ENCODE measurements at regions not wholly inside any gene's neighbourhood (a gene's known extent, or its start where the extent isn't known, plus 50 kb on each side); places are given as distances from the start of the nearest gene placed in this dataset.

DNA sequence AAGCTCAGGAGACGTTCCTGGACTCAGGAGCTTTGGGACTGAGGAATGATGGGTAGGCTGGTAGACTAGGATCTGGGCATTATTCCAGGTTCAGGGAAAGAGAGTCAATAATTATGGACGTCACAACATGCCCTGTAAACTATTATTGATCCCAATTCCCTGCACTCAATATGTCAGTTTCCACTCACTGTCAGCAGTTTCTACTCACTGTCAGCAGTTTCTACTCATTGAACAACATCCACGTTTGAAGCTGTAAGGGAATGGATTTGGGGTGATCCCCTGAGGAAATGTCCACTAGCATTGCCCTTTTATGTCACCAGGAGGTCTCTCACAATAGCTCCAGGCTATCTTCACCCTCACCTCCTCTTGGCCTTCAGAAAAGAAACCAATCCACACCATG lies 1268.6 kb downstream of the TYW1 start:
- Histone ChIP-seq H3K9ac (ENCODE audit: low read length) (no peak overlapping the region), H3K36me3 (ENCODE audit: control insufficient read depth, insufficient read depth, low read length) (no peaks in the 10 kb centered on the region), H3K4me1 (ENCODE audit: control insufficient read depth, insufficient read depth, low read length) (no peaks in the 10 kb centered on the region), H3K27me3 (ENCODE audit: control insufficient read depth, insufficient read depth, low read length) (no peaks in the 10 kb centered on the region), H3K4me3 (ENCODE audit: low read length) (no peak overlapping the region), H3K9me3 (ENCODE audit: control insufficient read depth, low read length) (no peaks in the 10 kb centered on the region)

DNA sequence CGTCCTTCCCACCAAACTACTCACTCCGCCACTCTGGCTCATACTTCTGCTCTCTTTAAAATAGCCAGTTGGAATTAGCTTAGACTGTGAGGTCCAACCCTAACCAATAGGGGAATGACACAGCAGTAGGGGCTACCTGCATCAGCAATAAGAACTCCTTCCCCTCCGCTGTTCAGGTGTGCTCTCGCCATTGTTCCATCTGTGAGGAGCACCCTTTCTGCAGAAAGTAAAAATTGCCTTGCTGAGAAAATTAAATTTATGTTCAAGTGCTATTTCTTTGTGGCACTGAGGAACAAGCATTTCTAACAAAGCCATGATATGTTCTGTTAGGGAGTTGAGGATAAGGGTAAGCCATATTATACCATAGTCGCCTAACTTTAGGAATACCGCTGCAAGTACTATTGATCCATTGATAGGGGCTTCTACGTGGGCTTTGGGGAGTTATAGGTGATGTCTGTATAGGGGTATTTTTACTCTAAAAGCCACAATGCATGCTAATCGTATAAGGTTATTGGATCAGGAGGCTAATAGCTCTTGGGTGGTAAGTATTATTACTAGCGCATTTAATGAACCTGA lies 1269.5 kb downstream of the TYW1 start:
- H3K9ac ChIP-seq (ENCODE audit: low read length): no peak overlapping the region
- no peaks in the 10 kb centered on the region for H3K9me3 ChIP-seq (ENCODE audit: control insufficient read depth, low read length)
- no peaks in the 10 kb centered on the region for H3K27me3 ChIP-seq (ENCODE audit: control insufficient read depth, insufficient read depth, low read length)
- no peaks in the 10 kb centered on the region for H3K36me3 ChIP-seq (ENCODE audit: control insufficient read depth, insufficient read depth, low read length)
- no peaks in the 10 kb centered on the region for H3K4me1 ChIP-seq (ENCODE audit: control insufficient read depth, insufficient read depth, low read length)
- no peak overlapping the region for H3K4me3 ChIP-seq (ENCODE audit: low read length)

DNA sequence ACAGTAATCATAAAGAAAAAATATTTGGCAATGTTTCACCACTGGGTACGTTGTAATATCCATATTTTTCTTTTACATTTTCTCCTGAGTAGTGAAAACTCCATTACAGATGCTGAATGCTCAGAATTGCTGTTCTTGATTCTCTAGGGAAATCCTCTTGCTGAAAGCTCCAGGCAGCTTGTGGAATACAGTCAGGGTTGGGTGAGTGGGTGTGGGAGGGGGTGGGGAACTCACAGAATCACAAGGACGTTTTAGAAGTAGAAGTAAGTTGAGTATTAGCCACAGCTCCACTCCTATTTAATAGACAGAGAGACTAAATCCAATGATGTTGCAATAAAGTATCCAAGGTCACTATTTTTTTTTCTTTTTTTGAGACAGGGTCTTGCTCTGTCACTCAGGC lies 1270.9 kb downstream of the TYW1 start:
- Histone ChIP-seq H3K27me3 (ENCODE audit: control insufficient read depth, insufficient read depth, low read length) (no peaks in the 10 kb centered on the region), H3K4me1 (ENCODE audit: control insufficient read depth, insufficient read depth, low read length) (no peaks in the 10 kb centered on the region), H3K9ac (ENCODE audit: low read length) (no peak overlapping the region), H3K36me3 (ENCODE audit: control insufficient read depth, insufficient read depth, low read length) (no peaks in the 10 kb centered on the region), H3K4me3 (ENCODE audit: low read length) (no peak overlapping the region), H3K9me3 (ENCODE audit: control insufficient read depth, low read length) (no peaks in the 10 kb centered on the region)

DNA sequence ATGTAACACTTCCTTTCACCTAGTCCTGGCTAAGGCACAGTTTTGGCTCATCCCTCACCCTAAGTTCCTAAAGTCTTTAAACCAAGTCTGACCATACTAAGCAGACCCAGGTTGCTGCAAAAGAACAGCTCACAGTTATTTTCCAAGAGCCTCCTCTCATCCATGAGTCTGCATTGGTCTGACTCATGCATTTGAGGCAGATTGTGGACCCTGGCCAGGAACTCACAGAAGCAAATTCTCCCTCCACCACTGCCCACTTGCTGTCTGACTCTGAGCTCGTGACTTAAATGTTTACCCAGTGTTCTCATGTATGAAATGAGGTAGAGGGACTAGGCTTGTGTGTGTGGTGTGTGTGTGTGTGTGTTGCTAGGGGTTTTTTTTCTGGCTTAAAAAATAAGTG lies 1272.8 kb downstream of the TYW1 start:
- no peaks in the 10 kb centered on the region for H3K9me3 ChIP-seq (ENCODE audit: control insufficient read depth, low read length)
- no peaks in the 10 kb centered on the region for H3K36me3 ChIP-seq (ENCODE audit: control insufficient read depth, insufficient read depth, low read length)
- H3K4me1 ChIP-seq (ENCODE audit: control insufficient read depth, insufficient read depth, low read length): no peaks in the 10 kb centered on the region
- H3K9ac ChIP-seq (ENCODE audit: low read length): no peak overlapping the region
- no peaks in the 10 kb centered on the region for H3K27me3 ChIP-seq (ENCODE audit: control insufficient read depth, insufficient read depth, low read length)
- no peak overlapping the region for H3K4me3 ChIP-seq (ENCODE audit: low read length)

DNA sequence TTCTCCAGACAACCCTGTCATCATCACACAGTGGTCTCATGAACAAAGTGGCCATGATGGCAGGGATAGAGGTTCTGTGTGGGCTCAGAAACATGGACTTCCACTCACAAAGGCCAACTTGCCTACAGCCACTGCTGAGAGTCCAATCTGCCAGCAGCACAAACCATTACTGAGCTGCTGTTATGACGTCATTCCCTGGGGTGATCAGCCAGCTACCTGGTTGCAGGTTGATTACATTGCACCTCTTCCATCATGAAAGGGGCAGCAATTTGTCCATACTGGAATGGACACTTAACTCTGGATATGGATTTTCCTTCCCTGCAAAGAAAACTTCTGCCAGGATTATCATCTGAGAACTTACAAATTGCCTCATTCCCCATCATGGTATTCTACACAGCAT lies 1275.9 kb downstream of the TYW1 start:
- no peak overlapping the region for H3K9ac ChIP-seq (ENCODE audit: low read length)
- no peaks in the 10 kb centered on the region for H3K9me3 ChIP-seq (ENCODE audit: control insufficient read depth, low read length)
- H3K4me1 ChIP-seq (ENCODE audit: control insufficient read depth, insufficient read depth, low read length): no peaks in the 10 kb centered on the region
- H3K27me3 ChIP-seq (ENCODE audit: control insufficient read depth, insufficient read depth, low read length): no peaks in the 10 kb centered on the region
- H3K36me3 ChIP-seq (ENCODE audit: control insufficient read depth, insufficient read depth, low read length): no peaks in the 10 kb centered on the region
- H3K4me3 ChIP-seq (ENCODE audit: low read length): no peak overlapping the region

DNA sequence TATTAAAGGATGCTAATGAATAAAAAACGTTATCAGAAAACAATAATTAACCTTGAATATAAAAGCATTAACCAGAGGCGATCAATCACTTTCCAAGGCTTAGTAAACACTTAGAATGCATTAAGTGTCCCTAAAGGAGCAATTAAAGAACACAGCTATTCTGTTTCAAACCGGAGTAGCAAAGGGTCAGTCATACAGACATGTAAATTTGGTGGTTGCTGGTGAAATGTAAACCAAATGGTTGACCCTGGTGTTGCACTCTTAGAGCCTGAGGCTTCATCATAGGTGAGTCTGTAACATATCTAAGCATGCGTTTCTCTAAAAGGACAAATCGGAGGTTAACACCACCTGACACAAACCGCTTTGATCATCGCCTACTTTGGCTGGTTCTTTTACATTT lies 1280.1 kb downstream of the TYW1 start:
- no peak overlapping the region for H3K9ac ChIP-seq (ENCODE audit: low read length)
- H3K4me1 ChIP-seq (ENCODE audit: control insufficient read depth, insufficient read depth, low read length): no peaks in the 10 kb centered on the region
- no peak overlapping the region for H3K4me3 ChIP-seq (ENCODE audit: low read length)
- H3K9me3 ChIP-seq (ENCODE audit: control insufficient read depth, low read length): no peaks in the 10 kb centered on the region
- H3K27me3 ChIP-seq (ENCODE audit: control insufficient read depth, insufficient read depth, low read length): no peaks in the 10 kb centered on the region
- H3K36me3 ChIP-seq (ENCODE audit: control insufficient read depth, insufficient read depth, low read length): no peaks in the 10 kb centered on the region

DNA sequence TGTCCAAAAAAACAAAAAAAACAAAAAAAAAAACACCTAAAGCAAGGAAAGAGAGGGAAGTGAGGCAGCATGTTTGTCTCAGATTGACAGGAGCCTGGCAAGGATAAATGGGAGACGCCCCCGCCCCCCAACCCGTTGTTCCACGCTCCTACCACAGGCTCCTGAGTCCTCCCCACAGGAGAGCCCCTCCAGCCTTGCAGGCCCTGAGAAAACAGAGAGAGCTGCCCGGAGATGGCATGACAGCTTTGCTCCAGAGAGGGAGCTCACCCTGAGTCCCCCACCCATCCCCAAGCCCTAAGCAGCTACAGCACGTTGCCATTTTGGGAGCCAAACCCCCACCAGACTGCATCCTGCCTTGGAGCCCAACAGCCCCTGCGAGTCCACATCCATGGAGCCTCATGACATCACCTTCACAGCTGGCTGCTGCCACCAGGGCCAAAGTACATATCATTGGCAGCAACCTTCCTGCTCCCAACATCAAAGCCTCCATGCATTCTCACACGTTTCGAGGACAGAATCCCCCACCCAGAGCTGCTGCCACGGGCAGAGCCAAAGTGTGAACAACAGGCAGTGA lies 1283.3 kb downstream of the TYW1 start:
- Histone ChIP-seq H3K36me3 (ENCODE audit: control insufficient read depth, insufficient read depth, low read length) (no peaks in the 10 kb centered on the region), H3K9ac (ENCODE audit: low read length) (no peak overlapping the region), H3K4me3 (ENCODE audit: low read length) (no peak overlapping the region), H3K4me1 (ENCODE audit: control insufficient read depth, insufficient read depth, low read length) (no peaks in the 10 kb centered on the region), H3K27me3 (ENCODE audit: control insufficient read depth, insufficient read depth, low read length) (no peaks in the 10 kb centered on the region), H3K9me3 (ENCODE audit: control insufficient read depth, low read length) (no peaks in the 10 kb centered on the region)

DNA sequence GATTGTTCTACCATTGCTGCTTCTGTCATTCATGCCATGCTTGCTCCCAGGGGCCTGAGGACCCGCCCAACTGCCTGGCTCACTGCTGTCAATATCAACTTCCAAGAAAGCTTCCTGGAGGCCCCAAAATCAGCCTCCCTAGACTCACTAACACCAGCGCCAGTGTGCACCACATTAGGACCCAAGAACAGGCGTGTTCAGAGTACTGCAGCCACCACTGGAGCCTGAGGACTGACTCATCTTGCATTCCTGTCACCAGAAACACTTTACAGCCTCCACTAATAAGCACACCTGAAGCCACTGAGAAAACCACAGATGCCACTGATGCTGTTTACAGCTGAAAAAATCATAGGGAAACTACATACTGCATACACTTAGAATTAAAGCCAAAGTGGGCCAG lies 1284.3 kb downstream of the TYW1 start:
- H3K36me3 ChIP-seq (ENCODE audit: control insufficient read depth, insufficient read depth, low read length): no peaks in the 10 kb centered on the region
- no peak overlapping the region for H3K4me3 ChIP-seq (ENCODE audit: low read length)
- no peaks in the 10 kb centered on the region for H3K27me3 ChIP-seq (ENCODE audit: control insufficient read depth, insufficient read depth, low read length)
- no peaks in the 10 kb centered on the region for H3K4me1 ChIP-seq (ENCODE audit: control insufficient read depth, insufficient read depth, low read length)
- no peaks in the 10 kb centered on the region for H3K9me3 ChIP-seq (ENCODE audit: control insufficient read depth, low read length)
- no peak overlapping the region for H3K9ac ChIP-seq (ENCODE audit: low read length)

DNA sequence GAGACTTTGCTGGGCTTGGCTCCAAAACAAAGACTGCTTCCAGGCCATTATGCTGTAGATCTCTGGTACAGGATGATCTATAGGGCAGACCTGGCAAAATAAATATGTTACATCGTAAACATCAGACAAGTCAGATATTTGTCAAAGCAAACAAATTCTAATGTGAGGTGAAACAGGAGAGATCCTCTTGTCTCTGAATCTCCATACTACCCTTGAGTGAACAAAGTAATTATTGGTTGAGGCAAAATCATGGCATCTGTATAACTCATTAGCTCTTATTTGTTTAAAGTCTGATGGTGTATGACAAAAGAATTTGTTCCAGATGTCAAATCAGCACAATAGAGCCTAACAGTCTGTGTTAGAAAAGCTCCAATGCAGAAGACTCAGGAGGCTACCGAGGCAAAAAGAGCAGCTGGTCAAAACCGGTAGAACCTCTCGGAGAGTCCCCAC lies 1291.5 kb downstream of the TYW1 start:
- no peak overlapping the region for H3K4me3 ChIP-seq (ENCODE audit: low read length)
- no peaks in the 10 kb centered on the region for H3K4me1 ChIP-seq (ENCODE audit: control insufficient read depth, insufficient read depth, low read length)
- H3K9ac ChIP-seq (ENCODE audit: low read length): no peak overlapping the region
- H3K27me3 ChIP-seq (ENCODE audit: control insufficient read depth, insufficient read depth, low read length): no peaks in the 10 kb centered on the region
- no peaks in the 10 kb centered on the region for H3K36me3 ChIP-seq (ENCODE audit: control insufficient read depth, insufficient read depth, low read length)
- H3K9me3 ChIP-seq (ENCODE audit: control insufficient read depth, low read length): no peaks in the 10 kb centered on the region

DNA sequence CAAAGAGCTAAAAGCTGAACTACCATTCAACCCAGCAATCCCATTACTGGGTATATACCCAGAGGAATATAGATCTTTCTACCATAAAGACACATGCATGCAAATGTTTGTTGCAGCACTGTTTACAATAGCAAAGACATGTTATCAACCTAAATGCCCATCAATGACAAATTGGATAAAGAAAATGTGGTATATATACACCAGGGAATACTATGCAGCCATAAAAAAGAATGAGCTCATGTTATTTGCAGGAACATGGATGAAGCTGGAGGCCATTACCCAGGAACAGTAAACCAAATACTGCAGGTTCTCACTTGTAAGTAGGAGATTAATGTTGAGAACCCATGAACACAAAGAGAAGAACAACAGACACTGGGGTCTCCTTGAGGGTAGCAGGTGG lies 1295.1 kb downstream of the TYW1 start:
- no peaks in the 10 kb centered on the region for H3K4me1 ChIP-seq (ENCODE audit: control insufficient read depth, insufficient read depth, low read length)
- H3K4me3 ChIP-seq (ENCODE audit: low read length): no peak overlapping the region
- no peak overlapping the region for H3K9ac ChIP-seq (ENCODE audit: low read length)
- no peaks in the 10 kb centered on the region for H3K27me3 ChIP-seq (ENCODE audit: control insufficient read depth, insufficient read depth, low read length)
- no peaks in the 10 kb centered on the region for H3K9me3 ChIP-seq (ENCODE audit: control insufficient read depth, low read length)
- H3K36me3 ChIP-seq (ENCODE audit: control insufficient read depth, insufficient read depth, low read length): no peaks in the 10 kb centered on the region

DNA sequence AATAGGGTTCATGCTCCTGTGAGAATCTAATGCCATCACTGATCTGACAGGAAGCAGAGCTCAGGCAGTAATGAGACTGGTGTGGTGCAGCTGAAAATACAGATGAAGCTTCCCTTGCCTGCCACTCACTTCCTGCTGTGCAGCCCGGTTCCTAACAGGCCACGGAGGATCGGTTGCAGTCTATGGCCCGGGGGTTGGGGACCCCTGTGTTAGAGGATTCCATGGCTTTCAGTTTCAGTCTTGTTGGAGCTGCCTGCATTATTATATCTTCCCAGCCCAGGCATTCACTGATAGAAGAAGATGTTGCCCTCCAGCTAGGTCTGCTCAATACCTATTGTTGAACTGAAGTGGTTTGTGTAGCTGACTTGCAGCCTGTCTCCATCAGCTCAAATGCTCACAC lies 1298.8 kb downstream of the TYW1 start:
- no peaks in the 10 kb centered on the region for H3K9me3 ChIP-seq (ENCODE audit: control insufficient read depth, low read length)
- no peaks in the 10 kb centered on the region for H3K36me3 ChIP-seq (ENCODE audit: control insufficient read depth, insufficient read depth, low read length)
- no peak overlapping the region for H3K9ac ChIP-seq (ENCODE audit: low read length)

DNA sequence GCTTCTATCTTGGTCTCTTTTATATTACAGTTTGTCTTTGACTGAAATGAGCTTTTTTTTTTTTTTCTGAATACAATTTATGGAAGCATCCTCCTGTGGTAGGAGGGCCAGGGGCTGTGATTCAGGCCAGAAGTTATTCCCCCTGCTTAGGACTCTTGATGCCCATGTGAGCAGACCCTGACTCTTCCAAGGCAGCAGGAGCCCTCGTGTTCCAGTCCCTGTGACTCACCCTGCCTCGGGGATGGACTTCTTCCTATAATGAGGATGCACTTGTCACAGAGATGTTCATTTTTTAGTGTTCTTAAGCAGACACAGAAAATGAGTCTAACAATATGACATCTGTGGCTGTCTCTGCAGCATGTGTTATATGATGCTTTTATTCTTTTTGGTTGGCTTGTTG lies 1293.7 kb upstream of the AUTS2 start:
- Histone ChIP-seq H3K9me3 (ENCODE audit: control insufficient read depth, low read length) (no peaks in the 10 kb centered on the region), H3K9ac (ENCODE audit: low read length) (no peak overlapping the region), H3K4me1 (ENCODE audit: control insufficient read depth, insufficient read depth, low read length) (no peaks in the 10 kb centered on the region)

More for the DNA sequence above, 1298.8 kb downstream of the TYW1 start:
- Histone ChIP-seq H3K4me3 (ENCODE audit: low read length) (no peak overlapping the region), H3K4me1 (ENCODE audit: control insufficient read depth, insufficient read depth, low read length) (no peaks in the 10 kb centered on the region), H3K27me3 (ENCODE audit: control insufficient read depth, insufficient read depth, low read length) (no peaks in the 10 kb centered on the region)

DNA sequence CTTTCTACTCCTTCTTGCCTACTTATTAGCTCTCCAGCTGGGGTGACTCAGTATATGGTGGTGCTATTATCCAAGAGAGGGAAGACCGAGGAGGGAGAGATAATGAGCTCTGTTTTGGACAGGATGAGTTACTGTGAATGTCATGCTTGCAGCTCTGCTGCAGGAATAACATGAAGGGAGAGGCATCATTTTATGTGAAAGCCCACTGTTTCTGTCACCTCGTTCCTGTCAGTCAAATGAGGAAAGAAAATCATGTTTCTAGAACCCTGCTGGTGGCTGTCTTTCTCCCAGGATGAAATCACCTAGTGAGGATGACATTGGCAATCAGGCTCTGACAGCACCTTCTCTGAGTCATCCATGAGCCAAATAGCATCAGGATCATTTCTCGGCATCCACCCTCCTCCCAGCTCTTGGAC lies 1291.6 kb upstream of the AUTS2 start:
- H3K9ac ChIP-seq (ENCODE audit: low read length): no peak overlapping the region
- H3K36me3 ChIP-seq (ENCODE audit: control insufficient read depth, insufficient read depth, low read length): no peaks in the 10 kb centered on the region
- no peaks in the 10 kb centered on the region for H3K9me3 ChIP-seq (ENCODE audit: control insufficient read depth, low read length)
- no peaks in the 10 kb centered on the region for H3K27me3 ChIP-seq (ENCODE audit: control insufficient read depth, insufficient read depth, low read length)
- H3K4me1 ChIP-seq (ENCODE audit: control insufficient read depth, insufficient read depth, low read length): no peaks in the 10 kb centered on the region
- no peak overlapping the region for H3K4me3 ChIP-seq (ENCODE audit: low read length)

More for the DNA sequence above, 1293.7 kb upstream of the AUTS2 start:
- H3K36me3 ChIP-seq (ENCODE audit: control insufficient read depth, insufficient read depth, low read length): no peaks in the 10 kb centered on the region
- H3K27me3 ChIP-seq (ENCODE audit: control insufficient read depth, insufficient read depth, low read length): no peaks in the 10 kb centered on the region
- no peak overlapping the region for H3K4me3 ChIP-seq (ENCODE audit: low read length)
